GM13976 (cell line): ENCODE measurements at regions not wholly inside any gene's neighbourhood (a gene's known extent, or its start where the extent isn't known, plus 50 kb on each side); places are given as distances from the start of the nearest gene placed in this dataset.
"Not testable (repeated sequence)": the region's sequence is repeated elsewhere in the genome, so short reads cannot be mapped to it uniquely, and the experiment has no call there.

ENCODE experiments used
- DNase-seq: peaks from one replicate; pipeline ENCODE4 v3.0.0; 2012; ENCODE audit warnings: low spot score
- CTCF ChIP-seq: IDR thresholded peaks from 2 replicates; pipeline ENCODE4 v1.5.1; 2012; ENCODE audit warnings: borderline replicate concordance, mild to moderate bottlenecking; ENCODE audit not compliant: insufficient read depth; ENCODE audit errors: extremely low read depth, missing control alignments, control extremely low read depth
- in situ Hi-C: fragments of 300-500 bp; cut with MboI; formaldehyde crosslinking; loops from one replicate; pipeline ENCODE4 v1.12.0; 2022; ENCODE audit warnings: low sequenced_read_pairs, mixed read lengths, inconsistent platforms; ENCODE audit not compliant: unreplicated experiment

GRCh38 chr2:118577202-118577601 lies 270.2 kb downstream of the EN1 start:
- no peak for DNase-seq
- TF ChIP-seq CTCF, result no peak

GRCh38 chr2:118576109-118576855 lies 271.2 kb downstream of the EN1 start:
- in situ Hi-C loops, result no loop called here
- no peak for TF ChIP-seq CTCF
- no peak for DNase-seq

More at GRCh38 chr2:118577202-118577601, 270.2 kb downstream of the EN1 start:
- in situ Hi-C loops, result no loop called here

GRCh38 chr2:118572380-118572779 lies 275.1 kb downstream of the EN1 start:
- in situ Hi-C loops, DNase-seq: not testable (repeated sequence)

GRCh38 chr2:118569876-118570535 lies 277.4 kb downstream of the EN1 start:
- no peak for DNase-seq
- TF ChIP-seq CTCF, result no peak
- in situ Hi-C loops, result no loop called here

GRCh38 chr2:118568700-118569099 lies 278.7 kb downstream of the EN1 start:
- DNase-seq, result no peak
- no peak for TF ChIP-seq CTCF
- in situ Hi-C loops, result no loop called here

- no peak for TF ChIP-seq CTCF
- in situ Hi-C loops, result no loop called here
- no peak for DNase-seq
Measured at GRCh38 chr2:118565786-118566540, 281.5 kb downstream of the EN1 start.

- no peak for TF ChIP-seq CTCF
- in situ Hi-C loops, result no loop called here
- no peak for DNase-seq
Measured at GRCh38 chr2:118565301-118565700, 282.1 kb downstream of the EN1 start.
